SK-N-SH treated with all-trans-retinoic acid at 6 μM for 48 hours (cell line): ENCODE measurements at regions not wholly inside any gene's neighbourhood (a gene's known extent, or its start where the extent isn't known, plus 50 kb on each side); places are given as distances from the start of the nearest gene placed in this dataset.

Experiments
- ATAC-seq: fragments of 200-7000 bp; cut with Tn5 transposase; 3 replicates; pipeline ENCODE4 v1.9.1; 2020; ENCODE audit warnings: mild to moderate bottlenecking, moderate library complexity
- BACH2 ChIP-seq: fragments of 250-450 bp; sonication (Bioruptor Pico); IDR thresholded peaks from 2 replicates; pipeline ENCODE4 v1.9.0; 2021; ENCODE audit warnings: mild to moderate bottlenecking, borderline replicate concordance
- CSDC2 ChIP-seq: fragments of 250-450 bp; sonication (Bioruptor Pico); IDR thresholded peaks from 2 replicates; pipeline ENCODE4 v1.5.0; 2020; ENCODE audit warnings: mild to moderate bottlenecking, moderate library complexity
- GLIS3 ChIP-seq: fragments of 250-450 bp; sonication (Bioruptor Pico); IDR thresholded peaks from 2 replicates; pipeline ENCODE4 v1.5.0; 2020; ENCODE audit warnings: mild to moderate bottlenecking, moderate library complexity
- ISL1 ChIP-seq: fragments of 250-450 bp; sonication (Bioruptor Pico); IDR thresholded peaks from 2 replicates; pipeline ENCODE4 v2.1.2; 2022; ENCODE audit warnings: mild to moderate bottlenecking, moderate library complexity
- PPARA ChIP-seq: fragments of 250-450 bp; sonication (Bioruptor Pico); IDR thresholded peaks from 2 replicates; pipeline ENCODE4 v1.5.0; 2020; ENCODE audit warnings: mild to moderate bottlenecking, borderline replicate concordance
- SNAI2 ChIP-seq: fragments of 250-450 bp; sonication (Bioruptor Pico); IDR thresholded peaks from 2 replicates; pipeline ENCODE4 v1.5.0; 2020; ENCODE audit warnings: mild to moderate bottlenecking, moderate library complexity
- TOX ChIP-seq: fragments of 250-450 bp; sonication (Bioruptor Pico); IDR thresholded peaks from 2 replicates; pipeline ENCODE4 v1.8.0; 2021; ENCODE audit warnings: mild to moderate bottlenecking, moderate library complexity, borderline replicate concordance
- ZFP3 ChIP-seq: fragments of 250-450 bp; sonication (Bioruptor Pico); IDR thresholded peaks from 2 replicates; pipeline ENCODE4 v1.5.0; 2020; ENCODE audit warnings: mild to moderate bottlenecking, moderate library complexity
- ZFP30 ChIP-seq: fragments of 450-650 bp; formaldehyde crosslinking; IDR thresholded peaks from 2 replicates; pipeline ENCODE4 v1.5.0; 2022; ENCODE audit warnings: mild to moderate bottlenecking, moderate library complexity
- ZNF565 ChIP-seq: fragments of 450-650 bp; formaldehyde crosslinking; conservative IDR thresholded peaks from 2 replicates; pipeline ENCODE4 v1.5.0; 2020; ENCODE audit warnings: low read depth, mild to moderate bottlenecking, moderate library complexity
- ZNF70 ChIP-seq: fragments of 450-650 bp; formaldehyde crosslinking; IDR thresholded peaks from 2 replicates; pipeline ENCODE4 v1.5.0; 2020; ENCODE audit warnings: mild to moderate bottlenecking, moderate library complexity
- ZNF8 ChIP-seq: fragments of 450-650 bp; formaldehyde crosslinking; IDR thresholded peaks from 2 replicates; pipeline ENCODE4 v1.5.0; 2020; ENCODE audit warnings: mild to moderate bottlenecking, moderate library complexity
- TF ChIP-seq, protein P1 (sequence below): fragments of 250-450 bp; sonication (Bioruptor Pico); IDR thresholded peaks from 2 replicates; pipeline ENCODE4 v1.8.0; 2020; ENCODE audit warnings: mild to moderate bottlenecking, moderate library complexity, borderline replicate concordance
- TF ChIP-seq, protein P2 (sequence below): fragments of 250-450 bp; sonication (Bioruptor Pico); IDR thresholded peaks from 2 replicates; pipeline ENCODE4 v1.5.0; 2020; ENCODE audit warnings: mild to moderate bottlenecking, moderate library complexity
- TF ChIP-seq, protein P3 (sequence below): fragments of 250-450 bp; sonication (Bioruptor Pico); IDR thresholded peaks from 2 replicates; pipeline ENCODE4 v1.5.1; 2021; ENCODE audit warnings: mild to moderate bottlenecking, moderate library complexity

DNA sequence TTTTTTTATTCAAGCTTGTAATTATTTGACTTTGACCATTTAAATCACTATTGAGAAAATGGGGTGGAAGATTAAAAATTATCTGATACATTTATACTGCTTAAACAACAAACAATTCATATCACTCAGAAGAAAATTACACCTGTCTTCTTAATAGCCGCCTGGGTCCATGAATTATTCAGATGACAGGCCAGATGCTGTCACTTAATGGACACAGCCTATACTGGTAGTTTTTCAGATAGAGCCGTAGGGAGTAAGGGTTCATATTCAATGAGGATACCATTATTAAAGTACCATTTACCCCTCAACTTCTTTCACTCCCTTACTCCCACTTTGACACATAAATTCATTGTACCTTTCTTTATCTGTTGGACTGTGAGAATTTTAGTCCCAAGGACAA, 1193.4 kb upstream of the MAP3K7 start (continued):
- TF ChIP-seq, protein P1, sequence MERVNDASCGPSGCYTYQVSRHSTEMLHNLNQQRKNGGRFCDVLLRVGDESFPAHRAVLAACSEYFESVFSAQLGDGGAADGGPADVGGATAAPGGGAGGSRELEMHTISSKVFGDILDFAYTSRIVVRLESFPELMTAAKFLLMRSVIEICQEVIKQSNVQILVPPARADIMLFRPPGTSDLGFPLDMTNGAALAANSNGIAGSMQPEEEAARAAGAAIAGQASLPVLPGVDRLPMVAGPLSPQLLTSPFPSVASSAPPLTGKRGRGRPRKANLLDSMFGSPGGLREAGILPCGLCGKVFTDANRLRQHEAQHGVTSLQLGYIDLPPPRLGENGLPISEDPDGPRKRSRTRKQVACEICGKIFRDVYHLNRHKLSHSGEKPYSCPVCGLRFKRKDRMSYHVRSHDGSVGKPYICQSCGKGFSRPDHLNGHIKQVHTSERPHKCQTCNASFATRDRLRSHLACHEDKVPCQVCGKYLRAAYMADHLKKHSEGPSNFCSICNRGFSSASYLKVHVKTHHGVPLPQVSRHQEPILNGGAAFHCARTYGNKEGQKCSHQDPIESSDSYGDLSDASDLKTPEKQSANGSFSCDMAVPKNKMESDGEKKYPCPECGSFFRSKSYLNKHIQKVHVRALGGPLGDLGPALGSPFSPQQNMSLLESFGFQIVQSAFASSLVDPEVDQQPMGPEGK (CRISPR knock-in tag) = no peak
- TF ChIP-seq GLIS3 (CRISPR knock-in tag) (no peak), ZNF8 (CRISPR knock-in tag) (no peak), ZNF70 (no peak), SNAI2 (CRISPR knock-in tag) (no peak)
- TF ChIP-seq, protein P2, sequence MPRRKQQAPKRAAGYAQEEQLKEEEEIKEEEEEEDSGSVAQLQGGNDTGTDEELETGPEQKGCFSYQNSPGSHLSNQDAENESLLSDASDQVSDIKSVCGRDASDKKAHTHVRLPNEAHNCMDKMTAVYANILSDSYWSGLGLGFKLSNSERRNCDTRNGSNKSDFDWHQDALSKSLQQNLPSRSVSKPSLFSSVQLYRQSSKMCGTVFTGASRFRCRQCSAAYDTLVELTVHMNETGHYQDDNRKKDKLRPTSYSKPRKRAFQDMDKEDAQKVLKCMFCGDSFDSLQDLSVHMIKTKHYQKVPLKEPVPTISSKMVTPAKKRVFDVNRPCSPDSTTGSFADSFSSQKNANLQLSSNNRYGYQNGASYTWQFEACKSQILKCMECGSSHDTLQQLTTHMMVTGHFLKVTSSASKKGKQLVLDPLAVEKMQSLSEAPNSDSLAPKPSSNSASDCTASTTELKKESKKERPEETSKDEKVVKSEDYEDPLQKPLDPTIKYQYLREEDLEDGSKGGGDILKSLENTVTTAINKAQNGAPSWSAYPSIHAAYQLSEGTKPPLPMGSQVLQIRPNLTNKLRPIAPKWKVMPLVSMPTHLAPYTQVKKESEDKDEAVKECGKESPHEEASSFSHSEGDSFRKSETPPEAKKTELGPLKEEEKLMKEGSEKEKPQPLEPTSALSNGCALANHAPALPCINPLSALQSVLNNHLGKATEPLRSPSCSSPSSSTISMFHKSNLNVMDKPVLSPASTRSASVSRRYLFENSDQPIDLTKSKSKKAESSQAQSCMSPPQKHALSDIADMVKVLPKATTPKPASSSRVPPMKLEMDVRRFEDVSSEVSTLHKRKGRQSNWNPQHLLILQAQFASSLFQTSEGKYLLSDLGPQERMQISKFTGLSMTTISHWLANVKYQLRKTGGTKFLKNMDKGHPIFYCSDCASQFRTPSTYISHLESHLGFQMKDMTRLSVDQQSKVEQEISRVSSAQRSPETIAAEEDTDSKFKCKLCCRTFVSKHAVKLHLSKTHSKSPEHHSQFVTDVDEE (CRISPR knock-in tag) = no peak
- TF ChIP-seq, all 23 proteins: peak for 0

DNA sequence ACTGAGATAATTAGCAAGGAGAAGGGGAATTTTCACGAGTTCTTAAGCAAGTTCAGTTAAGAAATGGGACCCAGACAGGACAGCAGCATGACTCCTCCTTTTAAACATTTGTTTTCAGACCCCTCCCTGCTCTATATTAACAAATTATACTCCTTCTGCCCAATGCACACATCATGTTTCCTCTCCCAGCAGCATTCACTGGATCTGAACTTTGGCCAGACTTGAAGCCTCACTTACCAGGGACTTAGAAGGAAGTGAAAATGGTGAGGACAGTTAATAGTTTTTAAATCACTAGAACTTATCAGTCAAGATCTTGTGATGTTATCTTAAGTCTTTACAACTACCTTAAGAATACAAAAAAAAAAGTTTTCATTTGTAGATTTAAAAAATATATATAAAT, 1174.7 kb upstream of the MAP3K7 start:
- TF ChIP-seq ISL1 (CRISPR knock-in tag) (no peak), PPARA (CRISPR knock-in tag) (no peak), ZFP3 (CRISPR knock-in tag) (no peak), TOX (CRISPR knock-in tag) (no peak)
- no peak for ATAC-seq

DNA sequence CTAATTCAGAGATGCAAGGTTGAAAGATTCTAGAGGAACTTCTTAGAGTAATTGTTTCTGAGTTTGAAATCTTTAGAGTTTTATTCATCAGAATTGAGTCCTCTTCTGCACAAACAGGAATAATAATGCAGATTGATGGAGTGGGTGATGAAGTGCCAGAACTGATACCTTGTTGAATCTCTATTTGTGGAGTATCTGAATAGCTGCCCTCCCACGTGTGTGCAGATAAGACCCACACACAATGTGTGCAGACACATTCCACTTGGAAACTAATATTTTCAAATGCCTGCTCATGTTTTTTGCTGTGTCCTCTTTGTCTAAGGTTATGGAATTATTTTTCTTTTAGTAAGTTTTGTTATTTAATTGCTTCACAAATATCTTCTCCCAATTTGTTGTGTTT, 1167.8 kb upstream of the MAP3K7 start:
- no peak for TF ChIP-seq SNAI2 (CRISPR knock-in tag)
- no peak for TF ChIP-seq TOX (CRISPR knock-in tag)
- TF ChIP-seq, protein P2 (CRISPR knock-in tag) = no peak
- TF ChIP-seq, protein P3, sequence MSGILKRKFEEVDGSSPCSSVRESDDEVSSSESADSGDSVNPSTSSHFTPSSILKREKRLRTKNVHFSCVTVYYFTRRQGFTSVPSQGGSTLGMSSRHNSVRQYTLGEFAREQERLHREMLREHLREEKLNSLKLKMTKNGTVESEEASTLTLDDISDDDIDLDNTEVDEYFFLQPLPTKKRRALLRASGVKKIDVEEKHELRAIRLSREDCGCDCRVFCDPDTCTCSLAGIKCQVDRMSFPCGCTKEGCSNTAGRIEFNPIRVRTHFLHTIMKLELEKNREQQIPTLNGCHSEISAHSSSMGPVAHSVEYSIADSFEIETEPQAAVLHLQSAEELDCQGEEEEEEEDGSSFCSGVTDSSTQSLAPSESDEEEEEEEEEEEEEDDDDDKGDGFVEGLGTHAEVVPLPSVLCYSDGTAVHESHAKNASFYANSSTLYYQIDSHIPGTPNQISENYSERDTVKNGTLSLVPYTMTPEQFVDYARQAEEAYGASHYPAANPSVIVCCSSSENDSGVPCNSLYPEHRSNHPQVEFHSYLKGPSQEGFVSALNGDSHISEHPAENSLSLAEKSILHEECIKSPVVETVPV (CRISPR knock-in tag) = no peak
- TF ChIP-seq ISL1 (CRISPR knock-in tag) = no peak
- no peak for TF ChIP-seq ZNF8 (CRISPR knock-in tag)
- TF ChIP-seq PPARA (CRISPR knock-in tag) = no peak
- no peak for ATAC-seq

DNA sequence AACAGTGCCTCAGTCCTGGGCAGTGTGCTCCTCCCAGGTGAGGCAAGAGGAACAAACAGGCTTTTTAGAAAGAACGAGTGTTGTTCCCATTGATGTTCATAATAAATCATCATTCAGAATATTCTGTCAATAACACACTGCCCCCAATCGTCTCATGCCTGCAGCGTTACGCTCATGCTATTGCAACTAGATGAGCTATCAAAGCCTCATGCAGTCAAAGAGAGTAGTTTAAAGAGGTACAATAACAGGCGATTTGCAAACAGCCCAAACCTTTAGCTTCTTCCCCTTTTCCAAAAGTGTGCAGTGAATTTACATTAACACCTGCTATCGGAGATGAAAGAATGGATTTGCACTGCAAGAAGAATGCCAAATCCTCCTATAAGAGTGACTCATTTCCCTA, 1164.7 kb upstream of the MAP3K7 start:
- TF ChIP-seq PPARA (CRISPR knock-in tag) = no peak
- TF ChIP-seq SNAI2 (CRISPR knock-in tag) = no peak
- no peak for TF ChIP-seq ZFP30 (CRISPR knock-in tag)
- no peak for TF ChIP-seq ZNF8 (CRISPR knock-in tag)
- TF ChIP-seq BACH2 (CRISPR knock-in tag) = no peak
- ATAC-seq = no peak

DNA sequence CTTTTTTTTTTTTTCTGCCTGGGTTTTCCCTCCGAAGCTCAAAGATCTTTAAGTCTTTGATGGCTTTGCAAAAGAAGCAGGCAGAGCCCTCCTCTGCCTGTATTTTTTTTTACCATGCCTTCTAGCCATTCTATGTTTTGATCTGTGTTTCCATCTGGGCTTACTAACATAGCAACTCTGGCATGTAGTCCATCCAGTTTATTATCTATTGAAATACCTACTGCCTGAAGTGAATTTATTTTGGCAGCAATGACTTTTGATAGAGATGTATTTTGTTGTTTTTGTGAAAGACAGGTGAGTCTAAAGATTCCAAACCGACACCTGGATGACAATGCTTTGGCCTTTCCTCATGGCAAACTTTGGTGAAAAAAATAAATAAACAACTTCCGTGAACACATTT, 1157.7 kb upstream of the MAP3K7 start:
- ATAC-seq = no peak

More for the DNA sequence above, 1157.7 kb upstream of the MAP3K7 start:
- TF ChIP-seq ZFP30 (CRISPR knock-in tag) = no peak
- TF ChIP-seq, protein P3 (CRISPR knock-in tag) = no peak
- TF ChIP-seq, protein P1 (CRISPR knock-in tag) = no peak
- no peak for TF ChIP-seq CSDC2 (CRISPR knock-in tag)
- TF ChIP-seq, protein P2 (CRISPR knock-in tag) = no peak
- no peak for TF ChIP-seq ZNF8 (CRISPR knock-in tag)
- TF ChIP-seq ZNF70 = no peak
- TF ChIP-seq ZNF565 (CRISPR knock-in tag) = no peak
